HFFc6 (cell line): ENCODE measurements at regions not wholly inside any gene's neighbourhood (a gene's known extent, or its start where the extent isn't known, plus 50 kb on each side); places are given as distances from the start of the nearest gene placed in this dataset.
"Not testable (repeated sequence)": the region's sequence is repeated elsewhere in the genome, so short reads cannot be mapped to it uniquely, and the experiment has no call there.

Source experiments
- DNase-seq: peaks from one replicate; pipeline ENCODE4 v3.0.0-alpha.2; 2018
- H3K27ac Mint-ChIP-seq: 2 replicates; pipeline ENCODE4 v1.8.0; 2020; ENCODE audit warnings: mild to moderate bottlenecking, mixed read lengths
- H3K27me3 Mint-ChIP-seq: 2 replicates; pipeline ENCODE4 v1.8.0; 2021; ENCODE audit warnings: mild to moderate bottlenecking, moderate library complexity, mixed read lengths; ENCODE audit not compliant: insufficient read depth
- H3K36me3 Mint-ChIP-seq: 2 replicates; pipeline ENCODE4 v1.8.0; 2021; ENCODE audit warnings: low read depth, mixed read lengths
- H3K4me1 Mint-ChIP-seq: 2 replicates; pipeline ENCODE4 v1.8.0; 2020; ENCODE audit warnings: low read depth, mixed read lengths
- H3K4me3 Mint-ChIP-seq: 2 replicates; pipeline ENCODE4 v1.8.0; 2020; ENCODE audit warnings: mild to moderate bottlenecking, moderate library complexity, mixed read lengths
- H3K9me3 Mint-ChIP-seq: 2 replicates; pipeline ENCODE4 v1.8.0; 2020; ENCODE audit warnings: mild to moderate bottlenecking, mixed read lengths
- TF ChIP-seq, protein P1 (sequence below): fragments of 200-600 bp; sonication (generic); IDR thresholded peaks from 2 replicates; pipeline ENCODE4 v1.5.0; 2021; ENCODE audit warnings: antibody characterized with exemption, mild to moderate bottlenecking

DNA sequence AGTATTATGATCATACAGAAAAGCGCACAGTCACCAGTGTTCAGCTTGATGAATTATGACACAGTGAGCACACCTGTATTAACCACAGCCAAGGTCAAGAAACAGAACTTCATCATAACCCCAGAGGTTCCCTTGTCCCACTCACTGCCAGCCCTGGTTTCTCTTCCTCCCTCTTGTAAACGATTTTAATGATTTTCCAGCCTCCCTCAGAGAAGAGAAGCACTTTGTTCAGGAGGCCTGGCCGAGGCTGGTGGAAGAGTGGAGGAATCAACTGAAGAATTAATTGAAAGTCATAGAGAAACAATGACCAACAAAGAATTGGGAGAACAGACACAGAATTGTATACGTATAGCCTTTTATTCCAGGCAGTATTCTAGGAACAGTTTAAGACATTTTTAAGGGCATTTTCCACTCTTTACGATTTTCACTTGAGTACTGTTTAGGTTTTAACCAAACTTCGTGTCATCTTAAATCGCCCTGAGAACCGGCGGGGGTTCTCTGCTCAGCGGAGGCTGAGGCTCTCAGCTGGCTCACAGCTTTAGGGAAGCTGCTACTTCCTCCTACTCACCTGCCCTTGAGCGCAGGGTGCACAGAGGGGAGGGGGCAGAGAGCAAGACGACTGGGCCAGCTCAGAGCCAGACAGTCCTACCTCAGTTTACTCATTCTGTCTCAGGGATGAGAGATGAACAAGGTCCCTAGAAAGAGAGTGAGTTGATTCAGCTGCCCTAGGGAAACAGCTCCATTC, 108.6 kb downstream of the AKAP11 start:
- no peak overlapping the region for H3K27ac Mint-ChIP-seq

DNA sequence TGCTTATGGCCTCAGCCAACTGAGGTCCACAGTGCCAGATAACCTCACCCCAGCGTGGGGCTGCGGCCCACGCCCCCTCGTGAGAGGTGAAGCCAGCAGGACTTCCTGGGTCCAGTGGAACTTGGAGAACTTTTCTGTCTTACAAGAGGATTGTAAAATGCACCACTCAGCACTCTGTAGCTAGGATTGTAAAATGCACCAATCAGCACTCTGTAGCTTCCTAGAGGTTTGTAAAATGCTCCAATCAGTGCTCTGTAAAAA, 109.1 kb downstream of the AKAP11 start:
- H3K27ac Mint-ChIP-seq = no peak overlapping the region
- H3K4me3 Mint-ChIP-seq = no peak overlapping the region
- H3K27me3 Mint-ChIP-seq = peaks cover 7% of the 10 kb centered on the region; the same call in 1 of the 2 replicates
- H3K9me3 Mint-ChIP-seq = no peaks in the 10 kb centered on the region; the same call in 1 of the 2 replicates
- H3K36me3 Mint-ChIP-seq = 0 out of 2 replicates have a peak, but pooled peaks cover 4% of the 10 kb centered on the region
- no peaks in the 10 kb centered on the region for H3K4me1 Mint-ChIP-seq
- TF ChIP-seq, protein P1, sequence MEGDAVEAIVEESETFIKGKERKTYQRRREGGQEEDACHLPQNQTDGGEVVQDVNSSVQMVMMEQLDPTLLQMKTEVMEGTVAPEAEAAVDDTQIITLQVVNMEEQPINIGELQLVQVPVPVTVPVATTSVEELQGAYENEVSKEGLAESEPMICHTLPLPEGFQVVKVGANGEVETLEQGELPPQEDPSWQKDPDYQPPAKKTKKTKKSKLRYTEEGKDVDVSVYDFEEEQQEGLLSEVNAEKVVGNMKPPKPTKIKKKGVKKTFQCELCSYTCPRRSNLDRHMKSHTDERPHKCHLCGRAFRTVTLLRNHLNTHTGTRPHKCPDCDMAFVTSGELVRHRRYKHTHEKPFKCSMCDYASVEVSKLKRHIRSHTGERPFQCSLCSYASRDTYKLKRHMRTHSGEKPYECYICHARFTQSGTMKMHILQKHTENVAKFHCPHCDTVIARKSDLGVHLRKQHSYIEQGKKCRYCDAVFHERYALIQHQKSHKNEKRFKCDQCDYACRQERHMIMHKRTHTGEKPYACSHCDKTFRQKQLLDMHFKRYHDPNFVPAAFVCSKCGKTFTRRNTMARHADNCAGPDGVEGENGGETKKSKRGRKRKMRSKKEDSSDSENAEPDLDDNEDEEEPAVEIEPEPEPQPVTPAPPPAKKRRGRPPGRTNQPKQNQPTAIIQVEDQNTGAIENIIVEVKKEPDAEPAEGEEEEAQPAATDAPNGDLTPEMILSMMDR = no peak
- DNase-seq = no peak

More for the DNA sequence above, 108.6 kb downstream of the AKAP11 start:
- no peak for DNase-seq
- H3K4me1 Mint-ChIP-seq = no peaks in the 10 kb centered on the region
- H3K9me3 Mint-ChIP-seq = no peaks in the 10 kb centered on the region; the same call in 1 of the 2 replicates
- H3K27me3 Mint-ChIP-seq = peaks cover 7% of the 10 kb centered on the region; the same call in 1 of the 2 replicates
- 0 out of 2 replicates have a peak, but pooled peaks cover 4% of the 10 kb centered on the region for H3K36me3 Mint-ChIP-seq
- TF ChIP-seq, protein P1 = no peak
- no peak overlapping the region for H3K4me3 Mint-ChIP-seq

DNA sequence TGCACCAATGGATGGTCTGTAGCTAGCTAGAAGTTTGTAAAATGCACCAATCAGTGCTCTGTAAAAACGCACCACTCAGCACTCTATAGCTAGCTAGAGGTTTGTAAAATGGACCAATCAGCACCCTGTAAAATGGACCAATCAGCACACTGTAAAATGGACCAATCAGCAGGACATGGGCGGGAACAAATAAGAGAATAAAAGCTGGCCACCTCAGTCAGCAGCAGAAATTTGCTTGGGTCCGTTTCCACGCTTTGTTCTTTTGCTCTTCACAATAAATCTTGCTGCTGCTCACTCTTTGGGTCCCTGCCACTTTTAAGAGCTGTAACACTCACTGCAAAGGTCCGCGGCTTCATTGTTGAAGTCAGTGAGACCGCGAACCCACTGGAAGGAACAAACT, 109.5 kb downstream of the AKAP11 start:
- not testable (repeated sequence) for H3K27me3 Mint-ChIP-seq, H3K4me3 Mint-ChIP-seq, H3K4me1 Mint-ChIP-seq

DNA sequence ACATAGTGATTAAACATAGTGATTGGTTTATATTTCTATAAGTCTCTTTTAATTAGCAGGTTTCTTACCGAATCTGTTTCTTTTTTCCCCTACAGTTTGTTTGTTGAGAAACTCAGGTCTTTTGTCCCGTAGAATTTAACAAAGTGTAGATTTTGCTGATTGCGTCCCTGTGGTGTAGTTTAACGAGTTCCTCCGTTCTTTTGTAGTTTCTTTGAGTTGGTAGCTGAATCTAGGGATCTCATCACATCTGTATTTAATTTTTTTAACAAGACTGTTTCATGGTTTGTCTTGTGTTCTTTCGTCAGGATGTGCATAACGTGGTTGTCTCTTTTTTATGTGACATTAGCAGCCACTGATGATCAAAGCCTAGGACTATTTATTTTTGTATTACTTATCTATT, 111.1 kb downstream of the AKAP11 start:
- no peak for DNase-seq
- Mint-ChIP-seq H3K4me3 (no peak overlapping the region), H3K36me3 (0 out of 2 replicates have a peak, but pooled peaks cover 4% of the 10 kb centered on the region), H3K4me1 (no peaks in the 10 kb centered on the region), H3K27me3 (peaks cover 7% of the 10 kb centered on the region; the same call in 1 of the 2 replicates), H3K27ac (no peak overlapping the region), H3K9me3 (no peaks in the 10 kb centered on the region; the same call in 1 of the 2 replicates)
- TF ChIP-seq, protein P1 = no peak

More for the DNA sequence above, 109.5 kb downstream of the AKAP11 start:
- not testable (repeated sequence) for DNase-seq, H3K9me3 Mint-ChIP-seq, H3K36me3 Mint-ChIP-seq, H3K27ac Mint-ChIP-seq

DNA sequence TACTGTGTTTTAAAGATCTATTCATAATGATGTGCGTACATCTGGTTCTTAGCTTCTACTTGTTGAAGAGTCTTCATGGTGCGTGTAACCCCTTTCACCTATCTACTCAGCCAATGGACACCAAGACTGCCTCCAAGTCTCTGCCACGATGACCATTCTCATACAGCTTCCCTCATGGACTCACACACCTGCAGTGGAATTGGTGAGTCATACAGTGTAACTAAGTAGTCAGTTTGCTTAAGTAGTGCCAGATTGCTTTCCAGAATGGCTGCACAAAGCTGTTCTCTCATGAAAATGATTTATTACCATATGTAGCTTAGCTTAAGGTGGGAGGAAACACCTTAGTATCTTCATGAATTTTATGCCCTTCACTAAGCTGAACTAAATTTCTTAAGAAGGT, 112.3 kb downstream of the AKAP11 start:
- TF ChIP-seq, protein P1 = no peak
- Mint-ChIP-seq H3K27me3 (peaks cover 10% of the 10 kb centered on the region), H3K36me3 (0 out of 2 replicates have a peak, but pooled peaks cover 4% of the 10 kb centered on the region), H3K4me3 (no peak overlapping the region), H3K27ac (no peak overlapping the region), H3K4me1 (no peaks in the 10 kb centered on the region), H3K9me3 (no peaks in the 10 kb centered on the region; the same call in 1 of the 2 replicates)
- DNase-seq = no peak

GRCh38 chr13:42388326-42388725, 116.4 kb downstream of the AKAP11 start:
- no peaks in the 10 kb centered on the region for H3K4me1 Mint-ChIP-seq
- no peak for DNase-seq
- H3K36me3 Mint-ChIP-seq = no peaks in the 10 kb centered on the region
- no peak overlapping the region for H3K27ac Mint-ChIP-seq
- no peak overlapping the region for H3K4me3 Mint-ChIP-seq
- no peaks in the 10 kb centered on the region for H3K9me3 Mint-ChIP-seq
- TF ChIP-seq, protein P1 = no peak
- H3K27me3 Mint-ChIP-seq = peaks cover 5% of the 10 kb centered on the region
